Stromal cell of bone marrow (primary cell): ENCODE measurements at regions not wholly inside any gene's neighbourhood (a gene's known extent, or its start where the extent isn't known, plus 50 kb on each side); places are given as distances from the start of the nearest gene placed in this dataset.
"Not testable (repeated sequence)": the region's sequence is repeated elsewhere in the genome, so short reads cannot be mapped to it uniquely, and the experiment has no call there.

Source experiments
- DNase-seq: peaks from one replicate; pipeline ENCODE4 v3.0.0-alpha.2; 2012; ENCODE audit warnings: low read depth

DNA sequence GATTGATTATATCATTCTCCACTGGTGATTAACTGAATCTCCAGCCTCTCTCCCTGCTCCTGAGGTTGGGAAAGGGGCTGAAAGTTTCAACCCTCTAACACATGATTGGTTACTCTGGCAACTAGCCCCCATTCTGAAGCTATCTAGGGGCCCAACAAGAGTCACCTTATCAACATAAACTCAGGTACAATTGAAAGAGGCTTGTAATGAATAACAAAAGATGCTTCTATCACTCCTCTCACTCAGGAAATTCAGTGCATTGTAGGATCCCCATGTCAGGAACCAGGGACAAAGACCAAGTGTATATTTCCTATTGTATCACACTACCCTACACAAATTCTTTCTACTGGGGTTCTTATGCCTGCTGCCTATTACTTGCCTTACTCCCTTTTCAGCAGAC, 123.9 kb upstream of the SLC13A1 start:
- no peak for DNase-seq

- not testable (repeated sequence) for DNase-seq
Measured at GRCh38 chr7:123321578-123321977, 121.8 kb upstream of the SLC13A1 start.

GRCh38 chr7:123319911-123320310, 120.1 kb upstream of the SLC13A1 start:
- DNase-seq, result no peak

DNA sequence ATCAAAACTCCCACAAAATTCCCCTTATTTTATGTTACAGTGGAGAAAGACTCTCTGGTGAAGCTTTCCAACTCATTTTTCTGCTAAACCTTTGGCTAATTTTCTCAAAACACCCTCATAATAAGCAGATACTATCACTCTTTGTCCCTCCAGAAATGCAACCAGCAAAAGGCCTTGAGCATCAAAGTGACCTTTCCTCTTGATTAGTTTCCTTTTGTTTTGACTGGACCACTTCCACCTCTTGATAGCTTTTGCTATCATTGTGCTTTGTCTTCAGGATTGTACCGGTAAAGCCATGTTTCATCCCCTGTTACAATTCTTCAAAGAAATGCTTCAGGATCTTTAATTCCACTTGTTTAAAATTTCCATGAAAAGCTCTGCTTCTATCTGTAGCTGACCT, 115.1 kb upstream of the SLC13A1 start:
- DNase-seq, result no peak

DNA sequence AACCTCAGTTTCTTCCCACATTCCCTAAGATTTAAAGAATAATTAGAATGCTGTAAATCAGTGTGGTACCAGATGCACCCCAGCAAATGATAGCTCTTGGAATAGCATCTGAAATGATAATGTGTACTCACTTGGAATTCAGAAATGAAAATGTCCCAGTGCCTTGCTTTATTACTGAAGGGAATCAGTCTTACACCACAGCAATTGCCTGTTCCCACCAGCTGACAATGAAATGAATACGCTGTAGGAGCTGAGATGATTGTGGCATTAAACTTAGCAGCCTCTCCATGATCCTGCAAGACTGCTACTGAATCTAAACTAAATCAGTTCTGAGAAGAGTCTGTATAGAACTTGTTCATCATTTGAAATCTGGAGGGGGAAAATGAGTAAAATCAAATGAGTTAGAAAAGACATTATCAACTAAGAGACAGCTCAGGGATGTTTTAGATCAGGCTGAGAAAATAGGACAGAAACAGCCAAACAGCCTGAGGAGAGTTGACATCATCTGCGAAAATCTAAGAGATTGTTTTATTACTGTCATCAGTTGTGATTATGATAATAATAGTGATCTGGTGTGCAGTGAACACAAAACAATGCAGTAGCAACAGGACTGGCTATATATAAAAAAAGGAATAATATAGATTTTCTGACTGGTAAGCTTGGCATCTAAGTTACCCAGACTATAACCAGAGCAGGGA, 108.6 kb upstream of the SLC13A1 start:
- no peak for DNase-seq

DNA sequence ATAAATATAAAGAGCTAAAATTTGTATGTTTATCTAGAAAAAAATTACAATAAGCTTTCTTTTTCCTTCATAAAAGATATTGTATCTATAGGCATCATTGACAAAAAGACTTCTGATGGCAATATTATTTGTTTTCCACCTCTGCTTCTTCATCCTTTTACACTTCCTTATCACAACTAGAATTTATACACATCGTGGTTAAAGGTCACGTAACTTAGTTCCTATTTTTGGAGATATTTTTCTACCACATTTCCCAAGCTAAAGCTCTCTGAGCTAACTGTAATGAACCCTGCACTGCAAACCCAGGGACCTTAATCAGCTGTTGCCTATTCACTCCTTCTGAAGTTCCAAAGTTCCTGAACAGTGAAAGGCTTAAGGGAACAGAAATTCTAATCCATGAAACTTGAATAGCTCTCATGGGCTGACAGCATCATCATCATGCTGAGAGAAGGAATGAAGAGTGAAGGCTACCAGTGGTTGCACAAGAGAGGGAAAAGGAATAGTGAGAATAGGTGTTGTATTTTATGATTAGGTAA, 106.1 kb upstream of the SLC13A1 start:
- no peak for DNase-seq

- no peak for DNase-seq
Measured at GRCh38 chr7:123303926-123304325, 104.2 kb upstream of the SLC13A1 start.

DNA sequence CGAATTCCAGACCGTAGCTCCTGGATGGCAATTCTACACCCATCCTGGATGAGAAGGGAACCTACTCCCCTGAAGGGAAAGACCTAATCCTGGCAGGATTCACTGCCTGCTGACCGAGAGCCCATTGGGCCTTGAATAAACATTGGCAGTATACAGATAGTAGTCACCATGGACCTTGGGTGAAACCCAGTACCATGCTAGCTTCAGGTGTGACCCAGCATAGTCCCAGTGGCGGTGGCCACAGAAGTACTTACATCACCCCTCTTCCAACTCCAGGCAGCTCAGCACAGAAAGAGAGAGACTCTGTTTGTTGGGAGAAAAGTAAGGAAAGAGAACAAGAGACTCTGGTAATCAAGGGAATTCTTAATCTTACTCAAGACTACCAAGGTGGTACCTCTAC, 97.2 kb upstream of the SLC13A1 start:
- DNase-seq, result no peak

DNA sequence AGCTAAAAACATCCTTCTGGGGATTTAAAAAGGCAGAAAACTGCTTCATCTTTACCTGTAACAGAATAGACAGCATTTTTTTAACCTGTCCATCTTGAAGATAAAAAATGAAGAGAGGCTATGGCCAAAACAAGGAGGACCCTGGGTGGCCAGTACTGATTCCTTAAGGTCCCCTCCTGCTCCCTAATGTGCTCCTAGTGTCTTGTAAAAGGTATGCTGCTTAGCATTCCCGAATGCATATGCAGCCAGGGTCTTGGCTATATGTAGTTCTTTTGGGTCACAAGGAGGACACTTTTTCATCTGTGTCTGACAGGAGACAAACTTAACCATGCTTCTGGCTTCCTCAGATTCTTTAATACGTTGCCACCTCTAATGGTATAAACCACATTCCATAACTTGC, 93.9 kb upstream of the SLC13A1 start:
- DNase-seq, result no peak

- no peak for DNase-seq
Measured at GRCh38 chr7:123292227-123292626, 92.5 kb upstream of the SLC13A1 start.

DNA sequence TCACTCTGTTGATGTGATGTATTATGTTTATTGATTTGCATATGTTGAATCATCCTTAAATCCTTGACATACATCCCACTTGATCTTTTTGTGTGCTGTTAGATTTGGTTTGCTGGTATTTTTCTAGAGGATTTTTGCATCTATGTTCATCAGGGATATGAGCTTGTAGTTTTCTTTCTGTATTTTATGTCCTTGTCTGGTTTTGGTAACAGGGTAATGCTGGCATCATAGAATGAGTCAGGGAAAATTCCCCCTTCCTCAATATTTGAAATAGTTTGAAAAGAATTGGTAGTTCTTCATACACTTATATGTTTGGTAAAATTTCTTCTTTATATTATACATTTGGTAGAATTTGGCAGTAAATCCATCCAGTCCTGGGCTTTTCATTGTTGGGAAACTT, 89.4 kb upstream of the SLC13A1 start:
- DNase-seq, result no peak

- DNase-seq, result no peak
Measured at GRCh38 chr7:123285076-123285700, 85.4 kb upstream of the SLC13A1 start.

- DNase-seq, result no peak
Measured at GRCh38 chr7:123283373-123283772, 83.6 kb upstream of the SLC13A1 start.

GRCh38 chr7:123282181-123282580, 82.4 kb upstream of the SLC13A1 start:
- DNase-seq, result no peak

GRCh38 chr7:123279949-123280348, 80.2 kb upstream of the SLC13A1 start:
- no peak for DNase-seq

DNA sequence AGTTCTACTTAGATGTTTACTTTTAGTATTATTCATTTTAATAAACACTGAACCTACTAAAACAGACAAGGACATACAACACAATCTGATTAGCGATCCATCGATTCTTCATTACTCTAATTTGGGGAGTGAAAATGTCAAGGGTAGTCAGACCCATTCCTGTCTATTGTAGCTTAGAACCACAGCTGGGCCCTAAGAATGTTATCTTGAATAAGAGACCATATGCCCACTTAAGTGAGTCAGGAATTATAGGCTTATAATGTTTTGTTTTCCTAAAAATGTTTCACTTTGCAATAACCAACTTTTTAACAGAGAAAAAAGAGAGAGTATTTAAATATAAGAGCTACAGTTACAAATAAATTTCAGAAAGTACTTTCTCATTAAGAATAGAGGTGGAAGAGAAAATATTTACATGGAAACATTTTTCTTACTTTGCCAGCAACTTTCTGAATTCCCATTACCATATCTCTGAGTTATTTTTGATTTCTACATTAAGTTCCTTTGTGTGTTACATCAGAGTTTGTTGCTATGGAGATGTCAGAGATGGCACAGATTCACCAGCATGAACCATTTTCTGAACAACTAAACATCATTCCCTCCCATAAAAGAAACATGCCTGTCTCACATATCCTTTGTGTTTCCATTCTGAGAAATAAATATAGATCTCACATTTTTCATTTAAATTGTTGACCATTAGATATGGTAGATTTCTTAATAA, 75.4 kb upstream of the SLC13A1 start:
- DNase-seq, result no peak

- DNase-seq, result no peak
Measured at GRCh38 chr7:123273185-123273584, 73.4 kb upstream of the SLC13A1 start.

DNA sequence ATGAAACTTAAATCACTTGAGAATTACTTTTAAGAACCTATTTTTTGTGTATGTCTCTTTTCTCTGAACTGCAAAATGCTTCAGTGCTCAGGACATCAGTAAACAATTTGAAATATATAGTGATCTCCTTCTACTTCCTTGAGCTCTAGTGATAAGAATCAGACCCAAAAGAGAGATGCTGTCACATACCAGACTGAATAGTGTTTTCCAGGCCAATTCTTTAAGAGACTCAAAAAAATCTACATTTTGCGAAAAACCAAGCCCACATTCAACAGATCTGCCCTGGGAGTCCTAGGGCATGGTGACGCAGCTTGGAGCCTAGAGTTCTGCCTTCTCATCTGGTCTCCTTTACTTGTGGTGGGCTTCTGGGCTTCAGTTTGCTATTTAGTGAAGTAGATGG, 72.1 kb upstream of the SLC13A1 start:
- DNase-seq, result no peak

DNA sequence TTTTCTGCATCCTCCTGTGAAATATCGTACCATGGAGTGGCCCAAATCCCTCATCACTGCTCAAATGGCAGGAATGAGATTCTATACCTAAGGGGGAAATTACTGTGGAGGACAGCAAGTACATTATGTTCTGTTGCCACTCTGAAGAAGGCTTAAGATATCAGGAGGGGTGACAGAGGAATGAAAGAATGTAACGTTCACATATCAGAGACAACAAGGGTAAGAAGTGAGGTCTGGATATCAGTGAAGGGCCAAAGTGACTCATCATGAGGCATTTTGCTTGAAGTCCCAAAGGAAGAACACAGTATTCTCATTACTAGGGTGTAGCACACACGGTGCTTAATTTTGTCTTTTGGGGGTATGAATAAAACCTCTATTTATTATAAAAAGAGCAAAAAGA, 71.5 kb upstream of the SLC13A1 start:
- DNase-seq, result no peak

DNA sequence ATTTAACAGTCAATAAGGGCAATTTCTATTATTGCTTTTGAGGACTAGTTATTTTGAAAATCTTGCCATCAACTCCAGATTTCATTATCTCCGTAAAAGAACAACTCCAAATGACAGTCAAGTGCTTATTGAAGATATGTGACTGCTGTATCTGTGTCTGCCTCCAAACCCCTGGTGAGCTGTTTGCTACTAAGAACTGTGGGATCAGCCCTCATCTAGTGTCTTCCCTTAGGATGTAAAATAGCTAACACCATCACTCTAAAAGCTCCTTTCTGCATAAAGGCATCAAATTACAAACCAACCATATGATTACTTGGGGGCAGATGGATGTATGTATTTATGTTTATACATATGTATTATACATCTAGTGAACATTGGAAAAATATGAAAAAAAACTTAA, 70.8 kb upstream of the SLC13A1 start:
- DNase-seq, result no peak

GRCh38 chr7:123265853-123266252, 66.1 kb upstream of the SLC13A1 start:
- DNase-seq, result no peak

DNA sequence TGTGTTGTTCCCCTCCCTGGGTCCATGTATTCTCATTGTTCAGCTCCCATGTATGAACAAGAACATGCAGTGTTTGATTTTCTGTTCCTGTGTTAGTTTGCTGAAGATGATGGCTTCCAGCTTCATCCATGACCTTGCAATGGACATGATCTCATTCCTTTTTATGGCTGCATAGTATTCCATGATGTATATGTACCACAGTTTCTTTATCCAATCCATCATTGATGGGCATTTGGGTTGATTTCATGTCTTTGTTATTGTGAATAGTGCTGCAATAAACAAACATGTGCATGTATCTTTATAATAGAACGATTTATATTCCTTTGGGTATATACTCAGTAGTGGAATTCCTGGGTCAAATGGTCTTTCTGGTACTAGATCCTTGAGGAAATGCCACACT, 65.1 kb upstream of the SLC13A1 start:
- not testable (repeated sequence) for DNase-seq

DNA sequence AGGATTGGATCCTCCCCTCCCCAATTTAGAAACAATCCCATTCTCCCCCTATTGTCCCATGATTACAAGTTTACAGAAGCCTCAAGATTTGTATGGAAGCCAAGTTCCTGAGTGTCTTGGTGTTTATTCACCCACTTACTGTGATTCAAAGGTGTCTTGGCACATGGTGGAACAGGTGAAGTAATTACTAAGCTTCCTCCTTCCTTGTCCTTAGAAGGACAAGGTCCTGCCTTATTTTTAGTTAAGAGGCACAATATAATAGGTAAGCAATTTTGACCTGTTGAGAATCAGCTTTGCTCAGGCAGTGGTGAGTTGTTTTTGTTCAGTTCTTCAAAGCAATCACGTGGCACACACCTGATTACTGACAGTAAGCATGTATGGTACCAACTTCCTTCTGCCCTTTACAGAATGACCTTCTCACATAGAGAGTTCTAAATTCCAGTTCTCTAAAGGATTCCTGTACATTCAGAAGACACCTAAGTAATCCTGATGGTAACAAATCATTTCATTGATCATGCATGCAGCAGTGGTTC, 60.7 kb upstream of the SLC13A1 start:
- DNase-seq, result no peak
